NCI-H1105 treated with DMSO at 0.1 percent for 48 hours (cell line): ENCODE measurements at regions not wholly inside any gene's neighbourhood (a gene's known extent, or its start where the extent isn't known, plus 50 kb on each side); places are given as distances from the start of the nearest gene placed in this dataset.

ENCODE experiments used
- DNase-seq: peaks from one replicate; lab custom pipeline; 2025; lab: John Stamatoyannopoulos, UW

DNA sequence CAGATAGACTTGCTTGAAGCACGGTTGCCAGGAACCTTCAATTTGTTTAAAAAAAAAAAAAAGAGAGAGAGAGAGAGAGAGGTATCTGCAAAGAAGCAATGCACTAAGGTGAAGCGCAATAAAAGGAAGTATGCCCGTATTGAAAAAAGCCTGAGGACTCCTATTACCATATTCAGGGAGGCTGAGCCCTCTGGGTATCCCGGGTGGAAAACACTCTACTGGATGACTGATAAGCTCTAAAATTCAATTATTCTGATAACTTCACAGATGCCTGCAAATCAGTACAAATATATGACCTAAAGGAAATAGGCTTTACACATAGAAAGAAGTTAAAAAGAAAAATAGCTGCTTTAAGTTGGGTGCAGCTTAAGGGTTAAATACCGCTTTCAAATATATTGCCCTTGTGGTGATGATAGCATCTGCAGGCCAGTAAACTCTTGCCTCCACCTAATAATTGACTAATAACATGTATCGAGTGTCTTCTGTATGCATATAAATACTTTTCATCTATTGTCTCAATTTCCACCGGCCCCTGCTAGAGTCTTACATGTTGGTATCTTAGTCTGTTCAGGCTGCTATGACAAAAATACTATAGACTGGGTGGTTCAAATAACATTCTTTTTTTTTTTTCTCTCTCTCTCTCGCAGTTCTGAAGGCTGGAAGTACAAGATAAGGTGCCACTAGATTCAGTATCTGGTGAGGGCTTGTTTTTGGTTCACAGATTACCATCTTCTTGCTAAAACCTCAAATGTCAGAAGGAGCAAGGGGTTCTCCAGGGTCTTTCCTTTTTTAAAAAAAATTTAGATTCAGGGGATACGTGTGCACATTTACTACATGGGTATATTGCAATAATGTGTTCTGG lies 187.4 kb upstream of the JARID2 start:
- DNase-seq, result no peak

DNA sequence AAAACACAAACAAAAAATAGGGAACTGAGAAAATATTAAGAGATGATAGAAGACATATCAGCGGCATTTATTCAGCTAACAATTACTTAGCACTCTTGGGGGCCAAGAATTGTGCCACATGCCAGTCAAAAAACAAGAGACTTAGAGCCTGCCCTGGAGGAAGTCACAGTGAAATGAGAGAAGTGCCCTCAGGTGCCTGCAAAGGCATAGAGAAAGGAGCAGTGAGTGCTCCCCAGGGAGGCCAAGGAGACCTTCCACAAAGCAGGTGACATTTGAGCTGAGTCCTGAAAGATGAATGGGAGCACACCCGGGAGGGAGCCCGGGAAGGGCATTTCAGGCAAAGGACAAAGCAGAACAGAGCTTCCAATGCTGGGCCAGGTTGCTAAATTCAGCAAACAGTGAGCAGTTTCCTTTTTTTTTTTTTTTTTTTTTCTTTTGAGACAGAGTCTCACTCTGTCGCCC lies 184.7 kb upstream of the JARID2 start:
- no peak for DNase-seq

DNA sequence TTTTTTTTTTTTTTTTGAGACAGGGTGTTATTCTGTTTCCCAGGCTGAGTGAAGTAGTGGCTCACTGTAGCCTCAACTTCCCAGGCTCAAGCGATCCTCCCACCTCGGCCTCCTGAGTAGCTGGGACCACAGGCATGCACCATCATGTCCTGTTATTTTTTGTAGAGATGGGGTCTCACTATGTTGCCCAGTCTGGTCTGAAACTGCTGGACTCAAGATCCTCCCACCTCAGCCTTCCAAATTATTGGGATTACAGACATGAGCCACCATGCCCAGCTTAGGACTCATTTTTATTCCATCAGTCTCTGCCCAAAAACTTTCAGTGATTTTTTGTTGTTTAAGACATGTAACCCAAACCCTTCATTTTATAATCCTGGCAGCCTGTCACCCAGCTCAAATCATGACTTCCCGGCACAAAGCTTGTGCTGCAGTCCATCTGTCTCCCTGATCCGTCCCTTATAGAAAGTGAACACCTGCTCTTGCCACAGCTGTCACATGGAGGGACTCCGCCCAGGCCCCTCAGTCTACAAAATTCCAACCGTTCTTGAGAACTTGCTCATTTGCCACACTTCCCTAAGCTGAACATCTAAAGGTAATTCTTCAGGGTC lies 183.9 kb upstream of the JARID2 start:
- no peak for DNase-seq

DNA sequence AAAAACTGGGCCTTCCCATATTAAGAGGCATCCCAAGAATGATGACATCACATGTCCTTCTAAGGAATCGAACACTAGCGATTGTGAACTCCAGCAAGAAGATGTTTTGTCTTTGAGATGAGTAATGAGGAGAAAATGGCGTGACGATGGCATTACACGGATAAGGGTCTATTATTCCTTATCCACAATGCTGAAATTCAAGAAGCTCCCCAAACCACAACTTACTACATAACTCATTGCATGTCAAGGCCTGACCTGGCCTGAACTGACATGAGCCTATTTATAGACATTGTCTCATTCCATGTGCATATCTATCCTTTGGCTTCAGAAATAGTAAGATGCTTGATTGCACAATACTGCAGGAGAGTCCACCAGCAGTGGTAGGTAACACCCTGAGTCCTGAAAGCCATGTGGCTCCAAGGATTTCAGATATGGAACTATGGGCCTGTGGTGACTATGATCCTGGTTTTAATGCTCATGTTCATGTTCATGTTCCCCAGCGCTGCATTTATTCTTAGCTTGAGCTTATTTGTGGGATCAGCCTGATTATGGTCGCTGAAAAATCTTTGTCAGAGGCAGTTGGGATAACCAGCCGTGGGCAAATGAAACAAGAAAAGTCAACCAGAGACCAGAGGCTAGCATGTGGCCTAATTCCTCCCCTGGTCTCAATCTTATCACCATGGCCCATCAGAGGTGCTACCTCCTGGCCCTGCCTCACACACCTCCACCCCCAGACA lies 183.2 kb upstream of the JARID2 start:
- no peak for DNase-seq

DNA sequence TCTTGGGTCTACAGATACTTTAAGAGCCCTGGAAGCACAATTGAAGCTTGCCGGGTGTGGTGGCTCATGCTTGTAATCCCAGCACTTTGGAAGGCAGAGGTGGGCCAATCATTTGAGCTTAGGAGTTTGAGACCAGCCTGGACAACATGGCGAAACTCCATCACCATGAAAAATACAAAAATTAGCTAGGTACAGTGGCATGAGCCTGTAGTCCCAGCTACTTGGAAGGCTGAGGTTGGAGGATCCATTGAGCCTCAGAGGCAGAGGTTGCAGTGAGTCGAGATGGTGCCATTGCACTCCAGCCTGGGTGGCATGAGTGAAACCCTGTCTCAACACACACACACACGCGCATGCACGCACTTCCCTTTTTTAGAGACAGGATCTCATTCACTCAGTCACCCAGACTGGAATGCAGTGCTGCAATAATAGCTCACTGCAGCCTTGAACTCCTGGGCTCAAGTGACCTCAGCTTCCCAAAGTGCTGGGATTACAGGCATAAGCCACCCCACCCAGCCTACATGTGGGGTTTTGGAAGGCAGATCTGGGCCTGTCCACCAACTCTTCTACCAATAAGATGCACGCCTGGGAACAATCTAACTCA lies 182.5 kb upstream of the JARID2 start:
- DNase-seq, result no peak

DNA sequence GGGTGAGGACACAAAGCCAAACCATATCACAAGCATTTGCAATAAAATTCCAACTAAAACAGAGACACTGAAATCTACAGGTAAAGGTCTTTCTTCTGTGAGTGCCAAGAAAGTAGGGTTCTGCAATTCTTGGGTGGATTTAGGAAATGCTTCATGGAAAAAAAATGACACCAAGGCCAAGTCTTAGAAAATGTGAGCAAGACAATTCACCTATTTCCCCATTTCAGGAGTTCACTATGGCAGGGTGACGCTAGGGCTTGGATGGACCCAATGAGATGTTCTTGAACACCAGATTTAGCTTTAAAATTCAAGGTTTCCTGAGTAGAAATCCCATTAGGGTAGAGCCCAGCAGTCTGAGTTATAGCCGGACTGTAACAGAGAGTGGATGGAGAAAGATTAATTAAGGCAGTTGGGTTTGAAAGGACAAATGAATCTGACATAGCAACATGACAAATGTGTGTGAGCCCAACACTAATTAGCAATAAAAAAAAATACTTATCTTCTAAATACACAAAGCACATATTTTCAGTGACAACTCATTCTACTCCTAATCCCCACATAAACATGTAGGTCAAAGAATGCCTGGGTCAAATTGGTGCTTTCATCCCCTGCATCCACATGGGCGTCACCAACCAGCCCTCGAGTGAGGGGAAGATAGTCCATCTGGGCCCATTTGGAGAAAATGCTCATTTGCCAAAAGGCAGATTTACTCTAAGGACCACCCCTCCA lies 180.4 kb upstream of the JARID2 start:
- no peak for DNase-seq

DNA sequence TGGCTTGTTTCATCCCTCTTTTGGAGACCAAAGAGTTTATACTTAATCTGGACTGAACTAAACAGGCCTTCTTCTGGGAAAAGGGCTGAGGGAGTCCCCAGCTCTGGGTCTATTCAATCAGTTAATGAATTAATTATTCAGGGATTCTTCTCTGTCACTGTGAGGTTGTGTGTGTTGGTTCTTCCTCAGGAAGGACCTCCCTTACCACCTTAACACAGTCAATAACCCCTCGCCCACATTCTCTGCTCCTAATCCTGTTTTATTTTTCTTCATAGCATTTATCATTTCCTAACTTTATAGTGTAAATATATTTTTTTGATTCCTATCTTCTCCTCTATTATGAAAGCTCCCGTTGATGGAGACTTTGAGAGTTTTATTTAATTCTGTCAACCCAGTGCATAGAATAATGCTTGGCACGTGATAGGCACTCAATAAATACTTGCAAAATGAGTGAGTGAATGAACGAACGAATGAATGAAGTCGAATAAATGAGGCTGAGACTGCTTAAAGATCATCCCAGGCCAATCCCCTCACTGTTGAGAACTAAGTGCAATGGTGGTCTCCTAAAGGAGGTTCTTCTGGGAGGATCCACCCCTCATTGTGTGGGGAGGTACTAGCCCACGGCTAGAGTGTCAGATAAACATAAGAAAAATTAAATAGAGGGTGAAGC lies 179.6 kb upstream of the JARID2 start:
- no peak for DNase-seq

DNA sequence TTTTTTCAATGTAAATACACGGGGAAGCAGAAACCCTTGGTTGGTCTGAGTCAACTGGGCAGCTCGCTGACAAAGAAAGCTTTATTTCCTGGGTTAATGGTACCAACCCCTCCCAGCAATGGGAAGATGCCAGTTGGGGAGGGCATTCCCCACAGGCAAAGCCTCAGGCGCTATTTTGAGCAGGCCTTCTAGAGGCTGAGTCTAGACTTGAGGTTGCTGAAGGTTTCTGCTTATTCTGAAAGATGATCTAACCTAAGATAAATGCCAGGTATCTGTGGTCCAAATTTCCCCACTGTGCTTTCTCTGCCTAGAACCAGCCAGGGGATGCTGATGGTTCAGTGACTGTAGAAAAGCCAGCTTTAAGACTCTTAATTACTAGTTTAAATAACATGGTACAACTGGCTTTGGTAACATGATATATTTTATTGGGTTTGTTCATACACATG lies 172.5 kb upstream of the JARID2 start:
- DNase-seq, result no peak

DNA sequence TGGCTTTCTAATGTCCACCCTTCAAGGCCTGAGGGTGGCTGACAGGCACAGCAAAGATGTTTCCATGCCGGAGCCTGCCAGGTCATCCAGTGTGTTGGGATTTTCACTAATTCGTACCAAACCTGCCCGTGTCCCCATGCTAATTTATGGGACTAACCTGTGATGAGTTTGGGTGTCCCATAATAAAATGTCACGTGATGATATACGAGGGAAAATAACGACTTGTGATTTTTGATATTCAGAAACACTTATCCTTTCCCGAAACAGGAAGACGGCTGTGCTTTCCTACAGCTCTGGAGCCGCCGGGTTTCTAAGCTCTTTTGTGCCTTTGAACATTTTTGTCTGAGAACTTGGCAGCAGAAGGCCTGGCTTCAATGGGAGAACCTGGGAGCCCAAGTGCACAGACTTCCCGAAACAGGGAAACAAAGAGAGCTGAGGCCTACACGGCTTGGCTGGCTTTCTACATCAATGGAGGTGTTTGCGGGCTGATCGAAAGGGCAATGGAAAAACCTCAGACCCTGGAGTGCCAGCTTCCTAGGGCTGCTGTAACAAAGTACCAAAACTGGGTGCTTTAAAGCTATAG lies 171.9 kb upstream of the JARID2 start:
- DNase-seq, result no peak

DNA sequence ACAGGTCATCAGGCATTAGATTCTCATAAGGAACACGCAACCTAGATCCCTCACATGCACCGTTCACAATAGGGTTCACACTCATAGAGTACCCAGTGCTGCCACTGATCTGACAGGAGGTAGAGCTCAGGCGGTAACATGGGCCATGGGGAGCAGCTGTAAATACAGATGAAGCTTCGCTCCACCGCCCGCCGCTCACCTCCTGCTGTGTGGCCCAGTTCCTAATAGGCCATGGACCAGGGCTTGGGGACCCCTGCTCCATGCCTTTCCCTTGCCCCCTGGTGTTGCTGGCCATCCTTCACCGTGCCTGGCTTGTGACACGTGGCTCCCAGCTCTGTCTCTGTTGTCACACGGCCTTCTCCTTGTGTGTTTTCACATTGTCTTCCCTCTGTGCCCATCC lies 171.1 kb upstream of the JARID2 start:
- DNase-seq, result no peak

DNA sequence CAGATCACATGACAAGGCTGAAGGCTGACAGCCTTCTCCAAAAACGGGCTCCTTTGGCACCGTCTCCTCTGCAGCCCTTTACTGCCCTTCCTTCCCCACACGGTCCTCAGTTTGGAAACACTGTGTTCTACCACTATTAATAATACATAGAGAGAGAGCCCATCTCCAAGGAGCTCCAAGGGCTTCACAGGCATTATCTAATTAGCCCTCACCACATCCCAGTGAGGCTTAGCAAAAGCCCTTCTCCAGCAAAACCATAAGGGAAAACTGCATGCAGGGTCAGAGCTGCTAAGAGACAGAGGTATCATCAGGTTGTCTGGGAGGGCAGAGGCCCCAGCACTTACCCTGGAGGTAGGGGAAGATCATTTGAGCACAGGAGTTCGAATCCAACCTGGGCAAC lies 169.3 kb upstream of the JARID2 start:
- DNase-seq, result no peak

DNA sequence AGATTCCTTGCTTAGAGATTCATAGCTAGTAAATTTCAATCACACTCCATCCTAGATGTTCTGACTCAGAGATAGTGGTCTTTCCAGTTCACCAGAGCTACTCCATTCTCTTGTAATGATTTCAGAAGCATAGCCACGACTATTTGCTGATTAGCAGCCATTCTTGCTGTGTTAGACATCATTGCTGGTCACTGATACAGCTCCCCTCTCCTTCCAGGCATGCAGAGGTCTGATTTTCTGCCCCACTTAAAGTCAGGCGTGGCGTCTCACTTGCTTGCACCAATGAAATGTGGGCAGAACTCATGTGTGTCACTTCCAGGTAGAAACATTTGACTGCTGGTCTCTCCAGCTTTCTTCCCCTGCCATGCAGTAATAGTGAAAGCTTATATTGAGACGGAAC lies 168.9 kb upstream of the JARID2 start:
- no peak for DNase-seq

DNA sequence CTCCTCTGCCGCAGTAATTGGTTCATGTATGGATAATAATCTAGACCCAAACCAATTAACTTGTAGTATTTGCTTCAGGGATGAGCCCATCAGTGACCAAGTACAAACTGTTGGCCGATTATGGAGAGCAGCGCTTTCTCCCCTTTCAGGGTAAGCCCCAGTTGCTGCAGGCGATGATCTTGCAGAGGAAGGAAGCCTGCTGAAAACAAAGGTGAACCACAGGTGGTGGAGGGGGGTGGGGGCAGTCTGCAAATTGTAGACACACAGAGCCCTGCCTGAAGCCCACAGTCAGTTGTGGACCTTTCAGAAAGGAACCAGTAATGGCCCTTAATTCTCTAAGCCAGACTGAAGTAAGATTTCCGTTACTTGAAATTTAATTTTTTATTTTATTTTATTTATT lies 167.9 kb upstream of the JARID2 start:
- no peak for DNase-seq

DNA sequence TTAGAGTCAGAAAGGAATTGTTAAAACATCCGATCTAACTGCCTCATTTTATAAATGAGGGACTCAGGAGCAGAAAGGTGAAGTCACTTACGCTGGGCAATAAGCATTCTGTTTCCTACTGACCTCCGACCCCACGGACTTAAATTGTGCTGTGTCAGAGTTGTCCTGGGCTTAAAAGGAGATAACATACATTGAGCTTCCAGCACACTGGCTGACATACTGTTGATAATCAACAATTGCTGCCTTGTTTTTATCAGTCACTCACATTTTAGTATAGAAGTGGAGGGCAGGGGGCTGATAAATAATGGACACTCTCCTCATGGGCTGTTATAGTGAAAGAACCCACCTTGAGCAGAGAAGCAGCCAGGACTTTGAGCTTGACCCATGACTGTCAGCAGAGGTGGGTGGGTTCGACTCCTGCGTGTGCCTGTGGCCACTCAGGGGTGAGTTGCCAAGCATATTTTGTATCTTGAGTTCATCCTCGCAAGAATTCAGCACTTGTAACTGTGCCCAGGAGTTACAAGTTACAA lies 166.5 kb upstream of the JARID2 start:
- DNase-seq, result no peak

DNA sequence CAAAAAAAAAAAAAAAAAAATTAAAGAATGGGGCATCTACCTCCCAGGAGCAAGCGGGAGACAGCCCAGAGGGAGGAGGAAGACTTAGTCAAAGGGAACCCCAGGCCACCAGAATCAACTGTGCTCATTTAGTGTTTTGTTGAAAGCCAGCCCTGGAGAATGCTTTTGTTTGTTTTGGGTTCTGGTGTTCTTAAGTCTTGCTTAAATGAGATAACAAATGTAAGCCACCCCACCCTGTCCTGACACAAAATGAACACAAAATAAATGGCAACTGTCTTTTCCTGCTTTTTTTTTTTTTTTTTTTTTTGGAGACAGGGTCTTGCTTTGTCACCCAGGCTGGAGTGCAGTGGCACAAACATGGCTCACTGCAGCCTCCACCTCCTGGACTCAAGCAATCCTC lies 165.0 kb upstream of the JARID2 start:
- DNase-seq, result no peak

DNA sequence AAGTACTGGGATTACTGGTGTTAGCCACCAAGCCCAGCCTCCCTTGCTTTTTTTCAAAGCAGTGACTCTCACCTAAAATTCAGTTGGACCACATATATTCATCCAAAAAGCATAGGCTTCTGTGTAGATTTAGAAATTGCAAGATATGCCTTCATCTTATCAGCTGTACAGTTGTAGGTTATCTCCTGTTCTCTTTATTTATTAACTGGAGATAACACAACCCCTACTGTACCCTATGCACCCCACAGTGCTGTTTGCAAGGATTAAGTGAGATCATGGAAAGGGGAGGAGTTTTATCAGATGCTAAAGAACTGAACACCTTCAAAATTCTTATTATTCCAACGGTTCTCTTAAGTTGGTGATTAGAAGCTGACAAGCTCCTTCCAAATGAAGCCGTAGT lies 164.4 kb upstream of the JARID2 start:
- DNase-seq, result no peak

DNA sequence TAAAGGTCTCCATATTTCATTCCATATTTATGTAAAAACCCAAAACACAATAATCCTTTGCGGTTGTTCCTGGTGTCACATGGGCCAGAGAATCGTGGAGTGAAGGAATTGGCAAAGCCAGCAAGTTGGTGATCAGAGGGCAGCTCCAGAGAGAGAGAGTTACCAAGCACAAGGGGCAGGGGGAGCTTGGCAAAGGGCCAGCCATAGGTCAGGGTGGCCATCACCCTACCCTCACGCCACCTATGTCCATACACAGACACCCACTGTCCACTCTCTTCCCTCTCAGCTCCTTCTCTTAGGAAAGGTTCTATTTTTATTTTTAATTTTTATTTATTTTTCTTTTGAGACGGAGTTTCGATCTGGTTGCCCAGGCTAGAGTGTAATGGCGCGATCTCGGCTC lies 163.2 kb upstream of the JARID2 start:
- DNase-seq, result no peak

DNA sequence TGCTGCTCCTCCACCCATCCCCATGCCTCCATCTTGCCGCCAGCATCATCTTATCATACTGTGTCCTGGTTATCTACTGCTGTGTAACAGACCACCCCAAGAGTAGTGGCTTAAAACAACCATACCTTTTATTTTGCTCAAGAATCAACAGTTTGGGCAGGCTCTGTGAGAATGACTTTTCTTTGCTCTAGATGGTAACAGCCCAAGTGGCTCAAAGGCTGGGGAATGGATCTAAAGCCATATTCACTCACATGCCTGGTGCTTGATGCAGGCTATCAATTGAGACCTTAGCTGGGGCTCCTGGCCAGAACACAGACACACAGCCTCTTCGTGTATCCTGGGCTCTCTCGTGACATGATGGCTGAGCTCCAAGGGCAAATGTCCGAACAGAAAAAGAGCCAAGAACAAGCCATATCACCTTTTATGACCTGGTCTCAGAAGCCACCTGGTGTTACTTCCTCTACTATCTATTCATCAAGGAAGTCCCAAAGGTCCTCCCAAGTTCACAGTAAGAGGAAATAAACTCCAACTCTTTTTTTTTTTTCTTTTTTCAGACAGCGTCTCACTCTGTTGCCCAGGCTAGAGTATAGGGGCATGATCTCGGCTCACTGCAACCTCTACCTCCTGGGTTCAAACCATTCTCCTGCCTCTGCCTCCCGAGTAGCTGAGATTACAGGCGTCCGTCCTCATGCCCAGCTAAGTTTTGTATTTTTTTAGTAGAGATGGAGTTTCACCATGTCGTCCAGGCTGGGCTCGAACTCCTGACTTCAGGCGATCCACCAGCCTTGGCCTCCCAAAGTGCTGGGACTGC lies 159.3 kb upstream of the JARID2 start:
- DNase-seq, result no peak

DNA sequence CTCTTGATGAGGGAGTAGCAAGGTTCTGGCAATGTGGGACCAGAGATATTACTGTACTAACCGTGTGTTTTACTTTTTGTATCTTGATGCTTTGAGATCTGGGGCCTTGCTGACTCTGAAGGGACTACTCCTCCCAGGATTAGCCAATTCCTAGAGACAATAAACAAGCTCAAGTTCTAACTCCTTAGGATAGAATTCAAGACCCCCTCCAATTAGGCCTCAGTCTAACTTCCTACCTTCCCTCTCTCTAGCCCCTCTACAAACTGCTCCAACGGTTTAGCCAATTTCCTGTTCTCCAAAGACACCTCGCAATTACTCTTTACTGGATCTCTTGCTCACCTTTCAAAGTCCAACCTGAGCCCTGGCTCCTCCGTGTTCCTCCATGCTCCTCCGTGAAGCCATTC lies 158.7 kb upstream of the JARID2 start:
- no peak for DNase-seq
